ENCODE measurements at regions not wholly inside any gene's neighbourhood (a gene's known extent, or its start where the extent isn't known, plus 50 kb on each side); places are given as distances from the start of the nearest gene placed in this dataset.

- no peak for ATAC-seq
- Mint-ChIP-seq H3K36me3 (no peaks in the 10 kb centered on the region), H3K9me3 (peaks cover 15% of the 10 kb centered on the region), H3K4me1 (no peaks in the 10 kb centered on the region), H3K27ac (no peak overlapping the region), H3K27me3 (no peaks in the 10 kb centered on the region), H3K4me3 (no peak overlapping the region)
Observed at GRCh38 chr14:98695809-98696208, 576.2 kb downstream of the BCL11B start.

- Mint-ChIP-seq H3K27me3 (no peaks in the 10 kb centered on the region), H3K4me1 (no peaks in the 10 kb centered on the region), H3K27ac (no peak overlapping the region), H3K36me3 (no peaks in the 10 kb centered on the region), H3K4me3 (no peak overlapping the region), H3K9me3 (peaks cover 24% of the 10 kb centered on the region)
- no peak for ATAC-seq
Observed at GRCh38 chr14:98698341-98698740, 573.7 kb downstream of the BCL11B start.

GRCh38 chr14:98700748-98701147 is 571.2 kb downstream of the BCL11B start:
- ATAC-seq, result no peak
- Mint-ChIP-seq H3K27ac (no peak overlapping the region), H3K27me3 (no peaks in the 10 kb centered on the region), H3K36me3 (no peaks in the 10 kb centered on the region), H3K4me1 (no peaks in the 10 kb centered on the region), H3K9me3 (peaks cover 19% of the 10 kb centered on the region), H3K4me3 (no peak overlapping the region)

- Mint-ChIP-seq H3K27me3 (no peaks in the 10 kb centered on the region), H3K4me3 (no peak overlapping the region), H3K9me3 (peaks cover 17% of the 10 kb centered on the region), H3K36me3 (no peaks in the 10 kb centered on the region), H3K27ac (no peak overlapping the region), H3K4me1 (no peaks in the 10 kb centered on the region)
- ATAC-seq, result no peak
Observed at GRCh38 chr14:98701377-98701776, 570.6 kb downstream of the BCL11B start.

GRCh38 chr14:98704441-98704840 is 567.6 kb downstream of the BCL11B start:
- H3K36me3 Mint-ChIP-seq, result no peaks in the 10 kb centered on the region
- H3K27me3 Mint-ChIP-seq, result no peaks in the 10 kb centered on the region
- H3K27ac Mint-ChIP-seq, result no peak overlapping the region
- H3K4me3 Mint-ChIP-seq, result no peak overlapping the region
- H3K9me3 Mint-ChIP-seq, result peaks cover 16% of the 10 kb centered on the region
- no peaks in the 10 kb centered on the region for H3K4me1 Mint-ChIP-seq
- no peak for ATAC-seq

GRCh38 chr14:98705871-98706300 is 566.1 kb downstream of the BCL11B start:
- H3K4me1 Mint-ChIP-seq, result no peaks in the 10 kb centered on the region
- H3K27me3 Mint-ChIP-seq, result no peaks in the 10 kb centered on the region
- no peak overlapping the region for H3K4me3 Mint-ChIP-seq
- peaks cover 20% of the 10 kb centered on the region for H3K9me3 Mint-ChIP-seq
- no peaks in the 10 kb centered on the region for H3K36me3 Mint-ChIP-seq
- H3K27ac Mint-ChIP-seq, result no peak overlapping the region
- ATAC-seq, result no peak

GRCh38 chr14:98707522-98707921 is 564.5 kb downstream of the BCL11B start:
- Mint-ChIP-seq H3K9me3 (peaks cover 11% of the 10 kb centered on the region), H3K27me3 (no peaks in the 10 kb centered on the region), H3K27ac (no peak overlapping the region), H3K4me1 (no peaks in the 10 kb centered on the region), H3K36me3 (no peaks in the 10 kb centered on the region), H3K4me3 (no peak overlapping the region)
- no peak for ATAC-seq

GRCh38 chr14:98708555-98708954 is 563.4 kb downstream of the BCL11B start:
- Mint-ChIP-seq H3K4me1 (no peaks in the 10 kb centered on the region), H3K4me3 (no peak overlapping the region), H3K36me3 (no peaks in the 10 kb centered on the region), H3K27me3 (no peaks in the 10 kb centered on the region), H3K9me3 (peaks cover 10% of the 10 kb centered on the region), H3K27ac (no peak overlapping the region)
- no peak for ATAC-seq

- Mint-ChIP-seq H3K27ac (no peak overlapping the region), H3K4me1 (no peaks in the 10 kb centered on the region), H3K27me3 (no peaks in the 10 kb centered on the region), H3K36me3 (no peaks in the 10 kb centered on the region), H3K4me3 (no peak overlapping the region), H3K9me3 (peaks cover 10% of the 10 kb centered on the region)
- ATAC-seq, result no peak
Observed at GRCh38 chr14:98711453-98711852, 560.5 kb downstream of the BCL11B start.

- H3K4me3 Mint-ChIP-seq, result no peak overlapping the region
- H3K27ac Mint-ChIP-seq, result no peak overlapping the region
- ATAC-seq, result no peak
- H3K36me3 Mint-ChIP-seq, result no peaks in the 10 kb centered on the region
- H3K9me3 Mint-ChIP-seq, result peaks cover 14% of the 10 kb centered on the region
- H3K4me1 Mint-ChIP-seq, result no peaks in the 10 kb centered on the region
- H3K27me3 Mint-ChIP-seq, result no peaks in the 10 kb centered on the region
Observed at GRCh38 chr14:98714626-98715425, 557.2 kb downstream of the BCL11B start.

GRCh38 chr14:98716133-98716532 is 555.9 kb downstream of the BCL11B start:
- Mint-ChIP-seq H3K4me3 (no peak overlapping the region), H3K27me3 (no peaks in the 10 kb centered on the region), H3K9me3 (peaks cover 9% of the 10 kb centered on the region), H3K27ac (no peak overlapping the region), H3K36me3 (no peaks in the 10 kb centered on the region), H3K4me1 (no peaks in the 10 kb centered on the region)
- no peak for ATAC-seq

- H3K4me3 Mint-ChIP-seq, result no peak overlapping the region
Observed at GRCh38 chr14:98721061-98721460, 550.9 kb downstream of the BCL11B start.

GRCh38 chr14:98724734-98725133 is 547.3 kb downstream of the BCL11B start:
- no peaks in the 10 kb centered on the region for H3K36me3 Mint-ChIP-seq
- H3K4me3 Mint-ChIP-seq, result no peak overlapping the region

More at GRCh38 chr14:98721061-98721460, 550.9 kb downstream of the BCL11B start:
- peaks cover 17% of the 10 kb centered on the region for H3K9me3 Mint-ChIP-seq
- no peak for ATAC-seq
- H3K27me3 Mint-ChIP-seq, result no peaks in the 10 kb centered on the region
- no peaks in the 10 kb centered on the region for H3K4me1 Mint-ChIP-seq
- no peak overlapping the region for H3K27ac Mint-ChIP-seq
- H3K36me3 Mint-ChIP-seq, result no peaks in the 10 kb centered on the region

GRCh38 chr14:98725191-98725590 is 546.8 kb downstream of the BCL11B start:
- H3K27ac Mint-ChIP-seq, result no peak overlapping the region
- peaks cover 10% of the 10 kb centered on the region for H3K9me3 Mint-ChIP-seq
- H3K4me3 Mint-ChIP-seq, result no peak overlapping the region
- no peaks in the 10 kb centered on the region for H3K4me1 Mint-ChIP-seq
- H3K36me3 Mint-ChIP-seq, result no peaks in the 10 kb centered on the region
- ATAC-seq, result no peak
- no peaks in the 10 kb centered on the region for H3K27me3 Mint-ChIP-seq

More at GRCh38 chr14:98724734-98725133, 547.3 kb downstream of the BCL11B start:
- peaks cover 10% of the 10 kb centered on the region for H3K9me3 Mint-ChIP-seq
- no peaks in the 10 kb centered on the region for H3K4me1 Mint-ChIP-seq
- H3K27ac Mint-ChIP-seq, result no peak overlapping the region
- no peaks in the 10 kb centered on the region for H3K27me3 Mint-ChIP-seq
- ATAC-seq, result no peak

GRCh38 chr14:98725676-98726075 is 546.3 kb downstream of the BCL11B start:
- ATAC-seq, result no peak
- H3K4me1 Mint-ChIP-seq, result no peaks in the 10 kb centered on the region

More at GRCh38 chr14:98725676-98726075, 546.3 kb downstream of the BCL11B start:
- no peak overlapping the region for H3K4me3 Mint-ChIP-seq
- peaks cover 10% of the 10 kb centered on the region for H3K9me3 Mint-ChIP-seq
- H3K27me3 Mint-ChIP-seq, result no peaks in the 10 kb centered on the region
- no peak overlapping the region for H3K27ac Mint-ChIP-seq
- no peaks in the 10 kb centered on the region for H3K36me3 Mint-ChIP-seq

Measured in stimulated activated memory B cell treated with anti-CD40 and anti-IgM and Interleukin-4, amounts not matched to agents 10 μg/mL and 1 μg/mL and 100 μg/mL, for 72 hours (primary cell).